Gastroesophageal sphincter (tissue), 4 donors: ENCODE measurements at regions not wholly inside any gene's neighbourhood (a gene's known extent, or its start where the extent isn't known, plus 50 kb on each side); places are given as distances from the start of the nearest gene placed in this dataset.

Experiments
- ATAC-seq: fragments of 150-250 bp; one replicate; pipeline ENCODE4 v1.9.1; 2016; ENCODE audit warnings: mild to moderate bottlenecking, moderate library complexity
- H3K27ac ChIP-seq, 4 donors: fragments of 200-600 bp; sonication (generic) in 3 of 4; 1 replicate in 3 of 4; 2 replicates in 1 of 4; pipeline ENCODE4 v1.5.1; 2016 to 2019
- H3K27me3 ChIP-seq: fragments of 200-600 bp; sonication (generic); one replicate; pipeline ENCODE4 v1.5.1; 2019
- H3K36me3 ChIP-seq, 2 donors: fragments of 200-600 bp; sonication (generic); one replicate each; pipeline ENCODE4 v1.5.1; 2019; ENCODE audit warnings: control low read depth in 1 of 2
- H3K4me1 ChIP-seq, 3 donors: fragments of 200-600 bp; sonication (generic); 1 replicate in 2 of 3; 2 replicates in 1 of 3; pipeline ENCODE4 v1.5.1; 2016 to 2019; ENCODE audit warnings: control low read depth in 2 of 3
- H3K4me3 ChIP-seq, 2 donors: fragments of 200-600 bp; sonication (generic); one replicate each; pipeline ENCODE4 v1.5.1; 2019; ENCODE audit warnings: mild to moderate bottlenecking in 1 of 2, moderate library complexity in 1 of 2
- H3K9me3 ChIP-seq, 3 donors: fragments of 200-600 bp; sonication (generic); one replicate each; pipeline ENCODE4 v1.5.1; 2017 to 2019; ENCODE audit warnings: control low read depth in 2 of 3
- EP300 ChIP-seq: sonication (generic); formaldehyde crosslinking; IDR thresholded peaks from one replicate; pipeline ENCODE4 v1.6.1; 2017; ENCODE audit warnings: antibody characterized with exemption, mild to moderate bottlenecking
- POLR2A ChIP-seq, 2 donors: fragments of 450-650 bp; IDR thresholded peaks; one replicate each; pipeline ENCODE4 v1.6.1; 2017; ENCODE audit warnings: antibody characterized with exemption in 2 of 2, mild to moderate bottlenecking in 2 of 2, moderate library complexity in 1 of 2
- POLR2AphosphoS5 ChIP-seq: sonication (generic); formaldehyde crosslinking; IDR thresholded peaks from one replicate; pipeline ENCODE4 v1.6.1; 2017; ENCODE audit warnings: antibody characterized with exemption
- WGBS, 2 donors: methylation state at CpG; one replicate each; pipeline ENCODE4 v1.1.5; 2018; ENCODE audit warnings: low coverage in 1 of 2; 5-methylcytosine and 5-hydroxymethylcytosine counted together
- TF ChIP-seq, protein P1 (sequence below), 4 experiments: fragments of 200-600 bp in 2 of 4; fragments of 450-650 bp in 2 of 4; sonication (generic) in 1 of 4; IDR thresholded peaks; one replicate each; pipeline ENCODE4 v1.5.1; 2017 to 2019; ENCODE audit warnings: antibody characterized with exemption in 4 of 4, mild to moderate bottlenecking in 2 of 4, moderate library complexity in 2 of 4

- WGBS, 2 donors, result 85 to 90% methylated on average over 4 to 5 of the region's 25 CpGs
- TF ChIP-seq, protein P1, sequence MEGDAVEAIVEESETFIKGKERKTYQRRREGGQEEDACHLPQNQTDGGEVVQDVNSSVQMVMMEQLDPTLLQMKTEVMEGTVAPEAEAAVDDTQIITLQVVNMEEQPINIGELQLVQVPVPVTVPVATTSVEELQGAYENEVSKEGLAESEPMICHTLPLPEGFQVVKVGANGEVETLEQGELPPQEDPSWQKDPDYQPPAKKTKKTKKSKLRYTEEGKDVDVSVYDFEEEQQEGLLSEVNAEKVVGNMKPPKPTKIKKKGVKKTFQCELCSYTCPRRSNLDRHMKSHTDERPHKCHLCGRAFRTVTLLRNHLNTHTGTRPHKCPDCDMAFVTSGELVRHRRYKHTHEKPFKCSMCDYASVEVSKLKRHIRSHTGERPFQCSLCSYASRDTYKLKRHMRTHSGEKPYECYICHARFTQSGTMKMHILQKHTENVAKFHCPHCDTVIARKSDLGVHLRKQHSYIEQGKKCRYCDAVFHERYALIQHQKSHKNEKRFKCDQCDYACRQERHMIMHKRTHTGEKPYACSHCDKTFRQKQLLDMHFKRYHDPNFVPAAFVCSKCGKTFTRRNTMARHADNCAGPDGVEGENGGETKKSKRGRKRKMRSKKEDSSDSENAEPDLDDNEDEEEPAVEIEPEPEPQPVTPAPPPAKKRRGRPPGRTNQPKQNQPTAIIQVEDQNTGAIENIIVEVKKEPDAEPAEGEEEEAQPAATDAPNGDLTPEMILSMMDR (IDR thresholded peaks at IDR 0.05), result no peak
- no peak for TF ChIP-seq POLR2AphosphoS5
- no peak for TF ChIP-seq POLR2A (IDR thresholded peaks at IDR 0.05)
- no peak for TF ChIP-seq EP300
- Histone ChIP-seq H3K27me3 (no peaks in the 10 kb centered on the region), H3K9me3 (no peaks in the 10 kb centered on the region), H3K27ac (no peak overlapping the region), H3K4me1 (peaks cover 0 to 15% (median 0%) of the 10 kb centered on the region in 3 donors), H3K36me3 (no peaks in the 10 kb centered on the region), H3K4me3 (no peak overlapping the region)
- ATAC-seq, result no peak
Measured at GRCh38 chr16:85412911-85413520, 200.1 kb upstream of the GSE1 start.

DNA sequence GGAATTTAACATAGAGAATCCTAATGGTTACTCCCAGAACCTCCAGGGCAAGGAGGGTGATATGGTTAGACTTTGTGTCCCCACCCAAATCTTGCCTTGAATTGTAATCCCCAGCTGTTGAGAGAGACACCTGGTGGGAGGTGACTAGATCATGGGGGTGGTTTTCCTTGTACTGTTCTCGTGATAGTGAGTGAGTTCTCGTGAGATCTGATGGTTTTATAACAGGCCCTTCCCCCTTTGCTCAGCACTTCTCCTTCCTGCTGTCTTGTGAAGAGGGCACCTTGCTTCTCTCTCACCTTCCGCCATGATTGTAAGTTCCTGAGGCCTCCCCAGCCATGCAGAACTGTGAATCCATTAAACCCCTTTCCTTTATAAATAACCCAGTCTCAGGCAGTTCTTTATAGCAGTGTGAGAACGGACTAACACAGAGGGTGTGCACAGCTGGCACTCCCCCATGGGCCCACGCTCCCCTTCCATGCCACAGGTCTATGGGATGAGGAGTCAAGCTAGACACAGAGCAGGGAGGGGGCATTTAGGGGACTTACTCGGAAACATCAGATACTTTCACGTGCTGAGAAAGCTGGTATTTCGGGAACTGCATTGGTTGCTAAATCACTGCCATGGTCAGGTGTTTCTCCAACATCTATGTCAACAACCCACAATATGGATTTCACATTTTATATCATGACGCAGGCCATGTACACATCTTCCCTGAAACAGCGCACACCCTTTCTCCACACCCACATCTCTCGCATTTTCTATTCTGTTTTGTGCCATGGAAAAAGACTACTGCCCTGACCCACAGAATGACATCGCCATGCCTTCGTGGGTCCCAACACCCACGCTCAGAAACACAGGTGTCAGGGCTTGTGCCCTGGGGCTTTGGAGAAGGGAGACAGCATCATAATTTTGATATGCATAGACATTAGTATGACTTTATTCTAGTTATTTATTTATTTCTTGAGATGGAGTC is 199.1 kb upstream of the GSE1 start:
- Histone ChIP-seq H3K4me3 (no peak overlapping the region), H3K4me1 (peaks cover 0 to 15% (median 0%) of the 10 kb centered on the region in 3 donors), H3K9me3 (no peaks in the 10 kb centered on the region), H3K27ac (no peak overlapping the region), H3K36me3 (no peaks in the 10 kb centered on the region), H3K27me3 (no peaks in the 10 kb centered on the region)
- WGBS, 2 donors, result 87 to 93% methylated on average over 9 to 12 of the region's 14 CpGs
- TF ChIP-seq POLR2AphosphoS5, result no peak
- TF ChIP-seq EP300, result no peak
- TF ChIP-seq, protein P1 (IDR thresholded peaks at IDR 0.05), result no peak
- no peak for TF ChIP-seq POLR2A (IDR thresholded peaks at IDR 0.05)
- ATAC-seq, result no peak

DNA sequence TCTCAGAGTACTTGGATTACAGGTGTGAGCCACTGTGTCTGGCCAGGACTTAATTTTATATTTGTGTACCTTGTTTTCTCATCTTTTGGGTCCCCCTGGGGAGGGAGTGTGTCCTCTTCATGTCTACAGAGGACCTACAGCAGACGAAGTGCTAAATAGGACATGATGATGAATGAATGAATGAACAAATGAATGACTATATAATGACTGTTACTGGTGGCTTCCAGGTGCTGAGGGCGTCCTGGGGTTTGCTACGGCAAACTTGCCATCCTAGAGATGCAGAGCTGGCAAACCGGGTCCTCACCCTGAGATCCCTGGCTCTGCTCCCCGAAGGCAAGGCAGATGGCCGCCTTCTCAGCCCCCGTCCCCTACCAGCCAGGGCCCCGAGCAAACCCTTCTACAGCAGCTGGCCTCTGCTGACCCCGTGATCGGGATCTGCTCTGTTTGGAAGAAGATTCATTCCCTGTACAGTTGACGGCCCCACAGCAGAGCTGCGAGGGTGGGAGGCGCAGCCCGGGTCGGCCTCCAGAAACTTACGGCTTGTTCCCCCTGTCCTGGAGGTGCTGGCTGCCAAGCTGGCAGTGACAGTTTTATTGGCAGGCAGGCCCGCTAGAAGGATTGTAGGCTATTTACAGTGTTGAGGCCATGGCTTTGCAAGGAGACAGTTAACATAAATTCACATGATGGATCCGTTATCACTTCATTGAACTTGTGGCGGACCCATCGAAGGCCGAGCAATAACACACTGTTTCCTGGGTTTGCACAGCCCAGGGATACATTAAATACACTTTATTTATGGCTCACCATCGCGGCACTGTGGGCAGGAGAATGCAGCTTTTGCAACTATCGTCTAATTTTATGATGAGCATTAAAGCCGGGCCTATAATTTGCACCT is 197.7 kb upstream of the GSE1 start:
- Histone ChIP-seq H3K36me3 (no peaks in the 10 kb centered on the region), H3K9me3 (no peaks in the 10 kb centered on the region), H3K4me3 (no peak overlapping the region), H3K27me3 (no peaks in the 10 kb centered on the region), H3K4me1 (peaks cover 0 to 17% (median 0%) of the 10 kb centered on the region in 3 donors), H3K27ac (no peak overlapping the region)
- WGBS, 2 donors, result 44 to 89% methylated on average over 9 to 12 of the region's 25 CpGs
- ATAC-seq, result no peak
- no peak for TF ChIP-seq EP300
- TF ChIP-seq POLR2A (IDR thresholded peaks at IDR 0.05), result no peak
- no peak for TF ChIP-seq POLR2AphosphoS5
- TF ChIP-seq, protein P1 (IDR thresholded peaks at IDR 0.05), result no peak

GRCh38 chr16:85416228-85417109 is 196.7 kb upstream of the GSE1 start:
- H3K4me3 ChIP-seq, result no peak overlapping the region

More at GRCh38 chr16:85416228-85417109, 196.7 kb upstream of the GSE1 start:
- Histone ChIP-seq H3K4me1 (peaks cover 0 to 23% (median 0%) of the 10 kb centered on the region in 3 donors), H3K27ac (no peak overlapping the region), H3K9me3 (no peaks in the 10 kb centered on the region), H3K36me3 (no peaks in the 10 kb centered on the region), H3K27me3 (no peaks in the 10 kb centered on the region)
- peak; percentile 48 for ATAC-seq
- no peak for TF ChIP-seq POLR2A (IDR thresholded peaks at IDR 0.05)
- TF ChIP-seq, protein P1 (IDR thresholded peaks at IDR 0.05), result peak in 3 of 4 experiments; percentile 60 to 74 (median 66)
- 69 to 85% methylated on average over 9 of the region's 24 CpGs for WGBS, 2 donors
